ENCODE measurements at regions not wholly inside any gene's neighbourhood (a gene's known extent, or its start where the extent isn't known, plus 50 kb on each side); places are given as distances from the start of the nearest gene placed in this dataset.

DNA sequence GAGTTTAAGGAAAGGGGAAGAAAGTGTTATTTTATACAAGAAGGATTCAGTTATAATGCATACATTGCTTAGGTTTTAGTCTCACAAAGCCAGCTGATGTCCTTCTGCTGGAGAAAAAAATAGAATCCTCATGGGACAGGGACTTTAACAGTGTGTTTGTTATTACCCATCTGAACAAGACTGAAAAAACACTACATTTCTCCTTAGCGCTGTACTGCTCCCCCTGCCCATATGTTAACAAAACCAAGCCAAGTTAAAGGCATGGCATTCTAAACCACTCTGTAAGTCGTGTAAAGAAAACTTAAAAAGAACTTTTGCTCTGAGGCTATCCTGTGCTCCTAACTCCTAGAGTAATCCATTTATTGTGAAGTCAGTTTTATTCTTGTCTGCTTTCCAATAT, 102.6 kb upstream of the NYAP2 start:
- POLR2A ChIA-PET = no interaction called here

GRCh38 chr2:225295102-225295501, 104.4 kb upstream of the NYAP2 start:
- no peak overlapping the region for H3K27ac Mint-ChIP-seq
- TF ChIP-seq, protein P1, sequence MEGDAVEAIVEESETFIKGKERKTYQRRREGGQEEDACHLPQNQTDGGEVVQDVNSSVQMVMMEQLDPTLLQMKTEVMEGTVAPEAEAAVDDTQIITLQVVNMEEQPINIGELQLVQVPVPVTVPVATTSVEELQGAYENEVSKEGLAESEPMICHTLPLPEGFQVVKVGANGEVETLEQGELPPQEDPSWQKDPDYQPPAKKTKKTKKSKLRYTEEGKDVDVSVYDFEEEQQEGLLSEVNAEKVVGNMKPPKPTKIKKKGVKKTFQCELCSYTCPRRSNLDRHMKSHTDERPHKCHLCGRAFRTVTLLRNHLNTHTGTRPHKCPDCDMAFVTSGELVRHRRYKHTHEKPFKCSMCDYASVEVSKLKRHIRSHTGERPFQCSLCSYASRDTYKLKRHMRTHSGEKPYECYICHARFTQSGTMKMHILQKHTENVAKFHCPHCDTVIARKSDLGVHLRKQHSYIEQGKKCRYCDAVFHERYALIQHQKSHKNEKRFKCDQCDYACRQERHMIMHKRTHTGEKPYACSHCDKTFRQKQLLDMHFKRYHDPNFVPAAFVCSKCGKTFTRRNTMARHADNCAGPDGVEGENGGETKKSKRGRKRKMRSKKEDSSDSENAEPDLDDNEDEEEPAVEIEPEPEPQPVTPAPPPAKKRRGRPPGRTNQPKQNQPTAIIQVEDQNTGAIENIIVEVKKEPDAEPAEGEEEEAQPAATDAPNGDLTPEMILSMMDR (IDR thresholded peaks at IDR 0.05) = no peak
- DNase-seq = no peak
- CTCF ChIA-PET = no interaction called here
- no peaks in the 10 kb centered on the region for H3K36me3 Mint-ChIP-seq (ENCODE audit: low read depth)
- H3K4me3 Mint-ChIP-seq = no peak overlapping the region
- no peaks in the 10 kb centered on the region for H3K9me3 Mint-ChIP-seq
- H3K27me3 Mint-ChIP-seq = peaks cover 2% of the 10 kb centered on the region
- intact Hi-C loops (cut with micrococcal nuclease) = no loop called here
- H3K4me1 Mint-ChIP-seq (ENCODE audit: low read depth) = no peaks in the 10 kb centered on the region
- POLR2A ChIA-PET = no interaction called here
- ATAC-seq = no peak

More for the DNA sequence above, 102.6 kb upstream of the NYAP2 start:
- Mint-ChIP-seq H3K36me3 (ENCODE audit: low read depth) (peaks cover 5% of the 10 kb centered on the region), H3K27me3 (peaks cover 2% of the 10 kb centered on the region), H3K4me1 (ENCODE audit: low read depth) (no peaks in the 10 kb centered on the region), H3K9me3 (peaks cover 12% of the 10 kb centered on the region), H3K27ac (no peak overlapping the region), H3K4me3 (no peak overlapping the region)
- intact Hi-C loops (cut with micrococcal nuclease) = no loop called here
- DNase-seq (no peak), ATAC-seq (no peak)
- TF ChIP-seq, protein P1 (IDR thresholded peaks at IDR 0.05) = no peak
- CTCF ChIA-PET = no interaction called here

DNA sequence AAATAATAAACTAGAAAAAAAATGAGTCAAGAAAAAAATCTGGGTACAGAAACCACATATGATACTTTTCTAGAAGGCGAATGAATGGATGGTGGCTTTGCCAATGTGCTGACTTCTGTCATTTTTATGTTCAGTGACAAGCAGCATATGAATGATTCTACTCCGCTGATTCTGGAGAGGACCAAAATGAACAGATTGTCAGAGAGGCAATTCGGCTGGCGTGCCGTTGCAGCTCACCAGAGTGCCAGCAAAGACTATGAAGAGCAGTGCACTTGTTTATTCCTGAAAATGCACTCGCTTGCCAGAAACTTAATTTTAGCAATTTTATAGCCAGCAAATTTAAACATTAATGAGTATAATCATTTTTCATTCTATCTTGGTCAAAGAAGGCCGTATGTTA, 105.9 kb upstream of the NYAP2 start:
- ATAC-seq (no peak), DNase-seq (no peak)
- Mint-ChIP-seq H3K4me3 (no peak overlapping the region), H3K9me3 (no peaks in the 10 kb centered on the region), H3K36me3 (ENCODE audit: low read depth) (no peaks in the 10 kb centered on the region), H3K27ac (no peak overlapping the region), H3K4me1 (ENCODE audit: low read depth) (no peaks in the 10 kb centered on the region), H3K27me3 (no peaks in the 10 kb centered on the region)
- ChIA-PET POLR2A (no interaction called here), CTCF (interaction anchor here (1.1 kb wide), 1 partner anchor 367 kb away, joined by 3 read pairs; no protein-coding TSS in a partner anchor)
- intact Hi-C loops (cut with micrococcal nuclease) = no loop called here
- TF ChIP-seq, protein P1 (IDR thresholded peaks at IDR 0.05) = no peak

- DNase-seq (no peak), ATAC-seq (no peak)
- no peaks in the 10 kb centered on the region for H3K9me3 Mint-ChIP-seq
- TF ChIP-seq, protein P1 (IDR thresholded peaks at IDR 0.05) = no peak
- H3K4me1 Mint-ChIP-seq (ENCODE audit: low read depth) = no peaks in the 10 kb centered on the region
- ChIA-PET CTCF (no interaction called here), POLR2A (no interaction called here)
- intact Hi-C loops (cut with micrococcal nuclease) = no loop called here
- no peak overlapping the region for H3K4me3 Mint-ChIP-seq
- no peaks in the 10 kb centered on the region for H3K27me3 Mint-ChIP-seq
- H3K27ac Mint-ChIP-seq = no peak overlapping the region
- H3K36me3 Mint-ChIP-seq (ENCODE audit: low read depth) = no peaks in the 10 kb centered on the region
Measured at GRCh38 chr2:225290757-225291400, 108.6 kb upstream of the NYAP2 start.

- no peak for ATAC-seq
Measured at GRCh38 chr2:225289659-225290058, 109.9 kb upstream of the NYAP2 start.

More at GRCh38 chr2:225289659-225290058, 109.9 kb upstream of the NYAP2 start:
- POLR2A ChIA-PET = no interaction called here
- DNase-seq = no peak
- H3K4me3 Mint-ChIP-seq = no peak overlapping the region
- no peaks in the 10 kb centered on the region for H3K36me3 Mint-ChIP-seq (ENCODE audit: low read depth)
- H3K27me3 Mint-ChIP-seq = no peaks in the 10 kb centered on the region
- no peaks in the 10 kb centered on the region for H3K4me1 Mint-ChIP-seq (ENCODE audit: low read depth)
- TF ChIP-seq, protein P1 (IDR thresholded peaks at IDR 0.05) = no peak
- intact Hi-C loops (cut with micrococcal nuclease) = no loop called here
- H3K27ac Mint-ChIP-seq = no peak overlapping the region
- CTCF ChIA-PET = no interaction called here
- no peaks in the 10 kb centered on the region for H3K9me3 Mint-ChIP-seq

Measured in activated CD8-positive, alpha-beta T cell treated with anti-CD3 and anti-CD28 coated beads for 36 hours (primary cell).